ENCODE measurements at regions not wholly inside any gene's neighbourhood (a gene's known extent, or its start where the extent isn't known, plus 50 kb on each side); places are given as distances from the start of the nearest gene placed in this dataset.

- TF ChIP-seq FUS (optimal IDR thresholded peaks at IDR 0.05; ENCODE audit: low read depth, low read length) (no peak), ZNF217 (CRISPR knock-in tag; IDR thresholded peaks at IDR 0.05) (no peak), MXI1 (IDR thresholded peaks at IDR 0.05; ENCODE audit: low read depth, low read length) (no peak), HDAC1 (IDR thresholded peaks at IDR 0.05) (no peak), JUN (IDR thresholded peaks at IDR 0.05; ENCODE audit: borderline replicate concordance, low read depth, low read length) (no peak), JUN (CRISPR knock-in tag; IDR thresholded peaks at IDR 0.05; ENCODE audit: borderline replicate concordance) (no peak), RBM22 (IDR thresholded peaks at IDR 0.05; ENCODE audit: low read depth, low read length, poor library complexity, severe bottlenecking) (no peak), POLR2A (conservative IDR thresholded peaks at IDR 0.05) (no peak), RHOXF2B (CRISPR knock-in tag; conservative IDR thresholded peaks at IDR 0.05) (no peak), CTCF (IDR thresholded peaks at IDR 0.05 in 2 of 3, conservative IDR thresholded peaks at IDR 0.05 in 1 of 3; ENCODE audit: insufficient read depth in 2 of 3, low read depth in 1 of 3, low read length in 3 of 3) (no peak)
Measured at GRCh38 chrX:20431486-20431885, 164.8 kb upstream of the RPS6KA3 start.

Data from K562 (cell line).